Caco-2 (cell line): ENCODE measurements at regions not wholly inside any gene's neighbourhood (a gene's known extent, or its start where the extent isn't known, plus 50 kb on each side); places are given as distances from the start of the nearest gene placed in this dataset.

Source experiments
- BruUV-seq: library from RNA; stranded (reverse); fragments of 400-500 nt; replicated peaks from 2 replicates; lab custom pipeline; 2021; lab: Mats Ljungman, UMichigan
- CTCF ChIA-PET: fragments of 300-600 bp; sonication (Branson Sonifier 250); formaldehyde crosslinking; loops from one replicate; lab custom pipeline; 2022; ENCODE audit warnings: antibody characterized with exemption; lab: Charles Lee
- POLR2A ChIA-PET: fragments of 300-600 bp; sonication (Branson Sonifier 250); formaldehyde crosslinking; loops from one replicate; lab custom pipeline; 2022; ENCODE audit warnings: antibody characterized with exemption; lab: Charles Lee
- DNase-seq, 2 experiments: peaks; one replicate each; pipeline versions ENCODE4 v3.0.0 to v3.0.0-alpha.2; 2020 to 2022
- H3K27me3 ChIP-seq: replicated peaks from 2 replicates; pipeline ENCODE4 v1.6.0; 2011; ENCODE audit warnings: low read length; ENCODE audit not compliant: control insufficient read depth, insufficient read depth
- H3K36me3 ChIP-seq: 2 replicates; pipeline ENCODE4 v1.5.1; 2011; ENCODE audit warnings: low read length; ENCODE audit not compliant: control insufficient read depth, insufficient read depth
- H3K4me1 ChIP-seq: fragments of 250-450 bp; sonication (Bioruptor Pico); 2 replicates; pipeline ENCODE4 v1.5.1; 2020; ENCODE audit warnings: mild to moderate bottlenecking
- H3K4me3 ChIP-seq: 2 replicates; pipeline ENCODE4 v1.5.1; 2011; ENCODE audit warnings: low read depth, mild to moderate bottlenecking, control low read depth, low read length
- H3K9me3 ChIP-seq: fragments of 250-450 bp; sonication (Bioruptor Pico); 2 replicates; pipeline ENCODE4 v1.5.1; 2020; ENCODE audit warnings: mild to moderate bottlenecking, moderate library complexity
- H3K27ac Mint-ChIP-seq: one replicate; pipeline ENCODE4 v1.8.0; 2022; ENCODE audit warnings: mixed read lengths; ENCODE audit not compliant: unreplicated experiment
- H3K27me3 Mint-ChIP-seq: one replicate; pipeline ENCODE4 v1.8.0; 2022; ENCODE audit warnings: mixed read lengths; ENCODE audit not compliant: insufficient read depth, unreplicated experiment
- H3K36me3 Mint-ChIP-seq: one replicate; pipeline ENCODE4 v1.8.0; 2022; ENCODE audit warnings: mild to moderate bottlenecking, mixed read lengths; ENCODE audit not compliant: insufficient read depth, unreplicated experiment
- H3K4me1 Mint-ChIP-seq: one replicate; pipeline ENCODE4 v1.8.0; 2022; ENCODE audit warnings: low read depth, mixed read lengths; ENCODE audit not compliant: unreplicated experiment
- H3K4me3 Mint-ChIP-seq: one replicate; pipeline ENCODE4 v1.8.0; 2022; ENCODE audit warnings: mild to moderate bottlenecking, moderate library complexity, mixed read lengths; ENCODE audit not compliant: unreplicated experiment
- H3K9me3 Mint-ChIP-seq: one replicate; pipeline ENCODE4 v1.8.0; 2022; ENCODE audit warnings: mixed read lengths; ENCODE audit not compliant: unreplicated experiment
- intact Hi-C: fragments of 100-400 bp; cut with micrococcal nuclease; formaldehyde crosslinking; loops from one replicate; pipeline ENCODE4 v1.10.0; 2022; ENCODE audit not compliant: unreplicated experiment
- TF ChIP-seq, protein P1 (sequence below), 2 experiments: fragments of 200-600 bp in 1 of 2; IDR thresholded peaks; 1 replicate in 1 of 2; 2 replicates in 1 of 2; pipeline versions ENCODE4 v1.5.1 to v1.8.0; 2011 to 2022; ENCODE audit warnings: antibody characterized with exemption in 1 of 2, control low read depth in 1 of 2, inconsistent platforms in 1 of 2, low read depth in 1 of 2, low read length in 1 of 2, mild to moderate bottlenecking in 1 of 2, moderate library complexity in 1 of 2; ENCODE audit not compliant: insufficient read depth in 1 of 2, severe bottlenecking in 1 of 2, unreplicated experiment in 1 of 2

GRCh38 chr13:53560556-53560955, 531.9 kb downstream of the OLFM4 start:
- ChIA-PET POLR2A (no interaction called here), CTCF (interaction anchor here (0.6 kb wide), 1 partner anchor 17 kb away, joined by 3 read pairs; no protein-coding TSS in a partner anchor)
- Histone ChIP-seq H3K4me1 (no peaks in the 10 kb centered on the region), H3K36me3 (no peaks in the 10 kb centered on the region), H3K4me3 (no peak overlapping the region), H3K9me3 (no peaks in the 10 kb centered on the region), H3K27me3 (no peaks in the 10 kb centered on the region)
- intact Hi-C loops: no loop called here
- H3K9me3 Mint-ChIP-seq: no peaks in the 10 kb centered on the region
- TF ChIP-seq, protein P1, sequence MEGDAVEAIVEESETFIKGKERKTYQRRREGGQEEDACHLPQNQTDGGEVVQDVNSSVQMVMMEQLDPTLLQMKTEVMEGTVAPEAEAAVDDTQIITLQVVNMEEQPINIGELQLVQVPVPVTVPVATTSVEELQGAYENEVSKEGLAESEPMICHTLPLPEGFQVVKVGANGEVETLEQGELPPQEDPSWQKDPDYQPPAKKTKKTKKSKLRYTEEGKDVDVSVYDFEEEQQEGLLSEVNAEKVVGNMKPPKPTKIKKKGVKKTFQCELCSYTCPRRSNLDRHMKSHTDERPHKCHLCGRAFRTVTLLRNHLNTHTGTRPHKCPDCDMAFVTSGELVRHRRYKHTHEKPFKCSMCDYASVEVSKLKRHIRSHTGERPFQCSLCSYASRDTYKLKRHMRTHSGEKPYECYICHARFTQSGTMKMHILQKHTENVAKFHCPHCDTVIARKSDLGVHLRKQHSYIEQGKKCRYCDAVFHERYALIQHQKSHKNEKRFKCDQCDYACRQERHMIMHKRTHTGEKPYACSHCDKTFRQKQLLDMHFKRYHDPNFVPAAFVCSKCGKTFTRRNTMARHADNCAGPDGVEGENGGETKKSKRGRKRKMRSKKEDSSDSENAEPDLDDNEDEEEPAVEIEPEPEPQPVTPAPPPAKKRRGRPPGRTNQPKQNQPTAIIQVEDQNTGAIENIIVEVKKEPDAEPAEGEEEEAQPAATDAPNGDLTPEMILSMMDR (IDR thresholded peaks at IDR 0.05; ENCODE audit: insufficient read depth in 1 of 2, low read depth in 1 of 2, low read length in 1 of 2, severe bottlenecking in 1 of 2, unreplicated experiment in 1 of 2): no peak
- no TSS peak for BruUV-seq
- no peak overlapping the region for H3K4me3 Mint-ChIP-seq
- no peaks in the 10 kb centered on the region for H3K4me1 Mint-ChIP-seq
- H3K27ac Mint-ChIP-seq: no peak overlapping the region
- H3K27me3 Mint-ChIP-seq: peaks cover 3% of the 10 kb centered on the region
- no peak for DNase-seq
- no peaks in the 10 kb centered on the region for H3K36me3 Mint-ChIP-seq

GRCh38 chr13:53562419-53562818, 533.8 kb downstream of the OLFM4 start:
- H3K36me3 Mint-ChIP-seq: no peaks in the 10 kb centered on the region
- TF ChIP-seq, protein P1 (IDR thresholded peaks at IDR 0.05; ENCODE audit: insufficient read depth in 1 of 2, low read depth in 1 of 2, low read length in 1 of 2, severe bottlenecking in 1 of 2, unreplicated experiment in 1 of 2): no peak
- H3K9me3 ChIP-seq: no peaks in the 10 kb centered on the region
- H3K4me1 ChIP-seq: no peaks in the 10 kb centered on the region
- POLR2A ChIA-PET: no interaction called here
- no peaks in the 10 kb centered on the region for H3K36me3 ChIP-seq
- no peaks in the 10 kb centered on the region for H3K9me3 Mint-ChIP-seq
- no peak overlapping the region for H3K4me3 Mint-ChIP-seq
- no peak overlapping the region for H3K27ac Mint-ChIP-seq
- peaks cover 3% of the 10 kb centered on the region for H3K27me3 Mint-ChIP-seq
- no TSS peak for BruUV-seq
- H3K4me3 ChIP-seq: no peak overlapping the region
- intact Hi-C loops: no loop called here
- CTCF ChIA-PET: no interaction called here
- no peaks in the 10 kb centered on the region for H3K4me1 Mint-ChIP-seq
- DNase-seq: no peak
- H3K27me3 ChIP-seq: no peaks in the 10 kb centered on the region

DNA sequence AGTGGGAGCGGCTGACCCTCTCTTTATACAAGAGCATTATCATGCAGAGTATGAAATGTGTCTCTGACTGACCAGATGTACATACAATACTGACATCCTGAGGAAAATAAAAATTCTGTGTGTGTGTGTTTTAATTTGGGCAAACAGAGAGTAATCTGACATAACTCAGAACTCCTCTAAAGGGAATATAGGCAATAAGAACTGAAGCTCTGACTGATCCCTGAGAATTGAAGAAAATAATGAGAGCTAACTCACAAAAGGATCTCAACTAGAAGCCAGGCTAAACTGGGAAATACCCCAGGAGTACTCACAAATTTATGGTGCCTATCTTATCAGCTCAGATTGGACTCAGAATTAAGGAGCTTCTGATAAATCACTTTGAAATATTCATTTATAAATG, 539.9 kb downstream of the OLFM4 start:
- H3K4me3 Mint-ChIP-seq: no peak overlapping the region
- H3K27me3 ChIP-seq: no peaks in the 10 kb centered on the region
- TF ChIP-seq, protein P1 (IDR thresholded peaks at IDR 0.05; ENCODE audit: insufficient read depth in 1 of 2, low read depth in 1 of 2, low read length in 1 of 2, severe bottlenecking in 1 of 2, unreplicated experiment in 1 of 2): no peak
- H3K27me3 Mint-ChIP-seq: peaks cover 10% of the 10 kb centered on the region
- H3K9me3 ChIP-seq: no peaks in the 10 kb centered on the region
- intact Hi-C loops: no loop called here
- H3K27ac Mint-ChIP-seq: no peak overlapping the region
- DNase-seq: no peak
- no peaks in the 10 kb centered on the region for H3K4me1 ChIP-seq
- BruUV-seq: no TSS peak
- H3K36me3 Mint-ChIP-seq: no peaks in the 10 kb centered on the region
- no peak overlapping the region for H3K4me3 ChIP-seq
- CTCF ChIA-PET: no interaction called here
- H3K9me3 Mint-ChIP-seq: no peaks in the 10 kb centered on the region
- no peaks in the 10 kb centered on the region for H3K4me1 Mint-ChIP-seq
- POLR2A ChIA-PET: no interaction called here
- no peaks in the 10 kb centered on the region for H3K36me3 ChIP-seq
